Keratinocyte (primary cell): ENCODE measurements at regions not wholly inside any gene's neighbourhood (a gene's known extent, or its start where the extent isn't known, plus 50 kb on each side); places are given as distances from the start of the nearest gene placed in this dataset.
A peak's percentile ranks its signal among the peaks of the same experiment; 100 is the strongest.

Source experiments
- DNase-seq: peaks from one replicate; pipeline ENCODE4 v3.0.0-alpha.2; 2011; ENCODE audit warnings: low read depth, missing footprints, low spot score
- FAIRE-seq: peaks from 2 replicates; lab custom pipeline; 2011; peaks lifted over from hg19 to GRCh38; lab: Jason Lieb, UNC
- H2AFZ ChIP-seq: 2 replicates; pipeline ENCODE4 v1.6.0; 2012; ENCODE audit warnings: low read length, control low read depth, inconsistent platforms; ENCODE audit not compliant: control insufficient read depth
- H3K27ac ChIP-seq: 2 replicates; pipeline ENCODE4 v1.5.1; 2011; ENCODE audit warnings: low read length; ENCODE audit not compliant: control insufficient read depth, insufficient read depth
- H3K27me3 ChIP-seq: 3 replicates; pipeline ENCODE4 v1.6.0; 2011; ENCODE audit warnings: low read length; ENCODE audit not compliant: control insufficient read depth, insufficient read depth; ENCODE audit errors: extremely low read depth
- H3K36me3 ChIP-seq, 2 experiments: 2 replicates in 1 of 2; 3 replicates in 1 of 2; pipeline ENCODE4 v1.5.1; 2011; ENCODE audit warnings: low read length in 2 of 2, mild to moderate bottlenecking in 1 of 2; ENCODE audit not compliant: control insufficient read depth in 2 of 2, insufficient read depth in 2 of 2; ENCODE audit errors: extremely low read depth in 1 of 2
- H3K4me1 ChIP-seq: 3 replicates; pipeline ENCODE4 v1.5.1; 2011; ENCODE audit warnings: low read length; ENCODE audit not compliant: control insufficient read depth, insufficient read depth; ENCODE audit errors: extremely low read depth
- H3K4me2 ChIP-seq: 3 replicates; pipeline ENCODE4 v1.6.0; 2011; ENCODE audit warnings: low read depth, low read length; ENCODE audit not compliant: control insufficient read depth, insufficient read depth; ENCODE audit errors: extremely low read depth
- H3K4me3 ChIP-seq, 3 experiments: fragments of 200-600 bp in 1 of 3; sonication (generic) in 1 of 3; 2 replicates in 2 of 3; 3 replicates in 1 of 3; pipeline ENCODE4 v1.5.1; 2011 to 2016; ENCODE audit warnings: low read length in 3 of 3, mild to moderate bottlenecking in 3 of 3, control low read depth in 2 of 3, inconsistent platforms in 1 of 3, low read depth in 1 of 3, mixed read lengths in 1 of 3, mixed run types in 1 of 3, moderate library complexity in 1 of 3; ENCODE audit not compliant: control insufficient read depth in 2 of 3, insufficient read depth in 2 of 3; ENCODE audit errors: extremely low read depth in 1 of 3
- H3K79me2 ChIP-seq: 2 replicates; pipeline ENCODE4 v1.6.0; 2012; ENCODE audit warnings: low read length; ENCODE audit not compliant: control insufficient read depth, insufficient read depth
- H3K9ac ChIP-seq: 3 replicates; pipeline ENCODE4 v1.6.0; 2011; ENCODE audit warnings: low read length; ENCODE audit not compliant: control insufficient read depth, insufficient read depth; ENCODE audit errors: extremely low read depth
- H3K9me1 ChIP-seq: 3 replicates; pipeline ENCODE4 v1.6.0; 2011; ENCODE audit warnings: low read length; ENCODE audit not compliant: control insufficient read depth, insufficient read depth; ENCODE audit errors: extremely low read depth
- H3K9me3 ChIP-seq: 2 replicates; pipeline ENCODE4 v1.5.1; 2012; ENCODE audit warnings: low read depth, low read length; ENCODE audit not compliant: control insufficient read depth
- H4K20me1 ChIP-seq: 3 replicates; pipeline ENCODE4 v1.6.0; 2011; ENCODE audit warnings: low read length; ENCODE audit not compliant: control insufficient read depth, insufficient read depth; ENCODE audit errors: extremely low read depth
- CTCF ChIP-seq, 3 experiments: IDR thresholded peaks in 1 of 3; conservative IDR thresholded peaks in 1 of 3; optimal IDR thresholded peaks in 1 of 3; 2 replicates in 2 of 3; 3 replicates in 1 of 3; pipeline versions ENCODE3 to v1.5.1; 2011; ENCODE audit warnings: low read length in 3 of 3, mild to moderate bottlenecking in 3 of 3, moderate library complexity in 2 of 3, control low read depth in 1 of 3, inconsistent platforms in 1 of 3; ENCODE audit not compliant: insufficient read depth in 2 of 3; ENCODE audit errors: extremely low read depth in 1 of 3
- EZH2 ChIP-seq: IDR thresholded peaks from one replicate; pipeline ENCODE4 v1.6.1; 2012; ENCODE audit warnings: inconsistent platforms, mild to moderate bottlenecking, low read length, moderate library complexity
- dilution Hi-C: fragments of 300-500 bp; cut with MboI; formaldehyde crosslinking; loops from one replicate; pipeline ENCODE4 v1.7.0; 2020; ENCODE audit warnings: low sequenced_read_pairs; ENCODE audit not compliant: extremely low pct_ligation_motif_present

GRCh38 chr11:88415495-88415894 is 78.0 kb upstream of the CTSC start:
- Histone ChIP-seq H3K27me3 (no peaks in the 10 kb centered on the region), H3K27ac (no peak overlapping the region), H3K79me2 (no peaks in the 10 kb centered on the region), H3K36me3 (no peaks in the 10 kb centered on the region), H3K9me3 (no peaks in the 10 kb centered on the region), H3K4me1 (peaks cover 50% of the 10 kb centered on the region), H2AFZ (no peak overlapping the region), H3K9ac (no peak overlapping the region), H4K20me1 (no peaks in the 10 kb centered on the region), H3K4me3 (no peak overlapping the region), H3K9me1 (no peaks in the 10 kb centered on the region), H3K4me2 (no peak overlapping the region)
- DNase-seq (no peak), FAIRE-seq (no peak)
- dilution Hi-C loops: no loop called here
- no peak for TF ChIP-seq EZH2
- TF ChIP-seq CTCF (optimal IDR thresholded peaks at IDR 0.05 in 1 of 3, IDR thresholded peaks at IDR 0.05 in 1 of 3, conservative IDR thresholded peaks at IDR 0.05 in 1 of 3; ENCODE audit: extremely low read depth in 1 of 3, insufficient read depth in 2 of 3, low read length in 3 of 3): no peak

- Histone ChIP-seq H4K20me1 (no peaks in the 10 kb centered on the region), H3K36me3 (no peaks in the 10 kb centered on the region), H3K4me2 (peak overlapping the region; percentile 7), H3K4me3 (no peak overlapping the region), H3K9me3 (no peaks in the 10 kb centered on the region), H3K9me1 (no peaks in the 10 kb centered on the region), H3K4me1 (peaks cover 50% of the 10 kb centered on the region), H3K79me2 (no peaks in the 10 kb centered on the region), H2AFZ (no peak overlapping the region), H3K9ac (no peak overlapping the region), H3K27ac (no peak overlapping the region), H3K27me3 (no peaks in the 10 kb centered on the region)
- no peak for DNase-seq
- dilution Hi-C loops: no loop called here
- TF ChIP-seq CTCF (optimal IDR thresholded peaks at IDR 0.05 in 1 of 3, IDR thresholded peaks at IDR 0.05 in 1 of 3, conservative IDR thresholded peaks at IDR 0.05 in 1 of 3; ENCODE audit: extremely low read depth in 1 of 3, insufficient read depth in 2 of 3, low read length in 3 of 3) (no peak), EZH2 (no peak)
- peak; percentile 87 for FAIRE-seq
Observed at GRCh38 chr11:88414981-88415413, 77.5 kb upstream of the CTSC start.
